Omental fat pad (tissue), 3 donors: ENCODE measurements at regions not wholly inside any gene's neighbourhood (a gene's known extent, or its start where the extent isn't known, plus 50 kb on each side); places are given as distances from the start of the nearest gene placed in this dataset.

Experiments used
- ATAC-seq: fragments of 150-250 bp; one replicate; pipeline ENCODE4 v1.9.1; 2016; ENCODE audit warnings: mild to moderate bottlenecking, moderate library complexity; ENCODE audit not compliant: low FRiP score
- DNase-seq: peaks from one replicate; pipeline ENCODE4 v3.0.0-alpha.2; 2019; ENCODE audit warnings: low spot score
- TF ChIP-seq, protein P1 (sequence below), 3 donors: fragments of 450-650 bp; IDR thresholded peaks; one replicate each; pipeline ENCODE4 v1.5.1; 2016 to 2017; ENCODE audit warnings: antibody characterized with exemption in 3 of 3, mild to moderate bottlenecking in 3 of 3, moderate library complexity in 2 of 3

DNA sequence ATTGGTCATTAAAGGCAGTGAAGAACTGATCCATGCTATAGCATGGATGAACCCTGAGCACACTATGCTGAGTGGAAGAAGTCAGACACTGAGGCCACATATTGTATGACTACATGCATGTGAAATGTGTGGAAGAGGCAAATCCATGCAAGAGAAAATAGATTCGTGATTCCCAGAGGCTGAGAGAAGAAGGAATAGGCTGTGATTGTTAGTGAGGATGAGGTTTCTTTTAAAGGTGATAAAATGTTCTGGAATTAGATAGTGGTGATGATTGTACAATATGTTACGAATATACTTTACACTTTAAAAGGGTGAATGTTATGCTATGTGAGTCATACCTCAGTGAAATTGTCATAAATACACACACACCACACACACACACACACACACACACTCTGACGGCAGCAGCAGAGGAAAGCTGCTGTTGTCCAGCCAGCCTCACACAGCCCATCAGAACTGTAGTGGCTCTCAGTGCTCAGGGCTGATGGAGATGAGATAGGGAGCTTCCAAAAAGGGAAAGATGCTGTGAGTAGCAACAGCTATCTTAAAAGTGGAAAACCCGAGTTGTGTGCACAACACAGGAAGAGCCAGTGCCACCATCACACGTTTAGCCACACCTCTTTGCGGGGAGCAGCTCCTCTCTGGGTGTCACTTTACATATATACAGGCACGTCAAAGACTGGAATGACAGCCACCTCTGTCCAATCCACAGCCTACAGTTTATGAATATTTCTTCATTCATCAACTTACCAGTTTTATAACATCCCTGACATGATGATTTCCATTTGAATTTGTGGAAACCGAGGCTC is 153.0 kb downstream of the SPATA19 start:
- ATAC-seq (no peak), DNase-seq (no peak)
- TF ChIP-seq, protein P1, sequence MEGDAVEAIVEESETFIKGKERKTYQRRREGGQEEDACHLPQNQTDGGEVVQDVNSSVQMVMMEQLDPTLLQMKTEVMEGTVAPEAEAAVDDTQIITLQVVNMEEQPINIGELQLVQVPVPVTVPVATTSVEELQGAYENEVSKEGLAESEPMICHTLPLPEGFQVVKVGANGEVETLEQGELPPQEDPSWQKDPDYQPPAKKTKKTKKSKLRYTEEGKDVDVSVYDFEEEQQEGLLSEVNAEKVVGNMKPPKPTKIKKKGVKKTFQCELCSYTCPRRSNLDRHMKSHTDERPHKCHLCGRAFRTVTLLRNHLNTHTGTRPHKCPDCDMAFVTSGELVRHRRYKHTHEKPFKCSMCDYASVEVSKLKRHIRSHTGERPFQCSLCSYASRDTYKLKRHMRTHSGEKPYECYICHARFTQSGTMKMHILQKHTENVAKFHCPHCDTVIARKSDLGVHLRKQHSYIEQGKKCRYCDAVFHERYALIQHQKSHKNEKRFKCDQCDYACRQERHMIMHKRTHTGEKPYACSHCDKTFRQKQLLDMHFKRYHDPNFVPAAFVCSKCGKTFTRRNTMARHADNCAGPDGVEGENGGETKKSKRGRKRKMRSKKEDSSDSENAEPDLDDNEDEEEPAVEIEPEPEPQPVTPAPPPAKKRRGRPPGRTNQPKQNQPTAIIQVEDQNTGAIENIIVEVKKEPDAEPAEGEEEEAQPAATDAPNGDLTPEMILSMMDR (IDR thresholded peaks at IDR 0.05) = no peak

DNA sequence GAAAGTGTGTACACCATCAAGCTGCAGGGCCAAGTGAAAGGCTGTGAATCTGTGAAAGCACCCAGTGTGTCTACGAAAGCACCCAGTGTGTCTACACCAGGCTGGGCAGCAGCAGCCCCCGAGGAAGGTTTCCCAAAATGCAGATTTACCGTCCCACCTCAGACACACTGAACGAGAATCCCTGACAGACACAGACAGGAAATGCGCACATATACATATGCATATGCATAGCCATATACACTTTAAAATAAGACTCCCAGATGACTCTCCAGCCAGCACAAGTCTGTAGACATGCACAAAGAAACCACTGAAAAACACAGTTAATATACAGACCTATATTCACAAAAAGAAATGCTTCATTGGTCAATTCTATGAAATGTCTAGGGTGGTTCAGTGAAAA is 155.5 kb upstream of the OPCML start:
- ATAC-seq (no peak), DNase-seq (no peak)
- TF ChIP-seq, protein P1 (IDR thresholded peaks at IDR 0.05) = no peak

DNA sequence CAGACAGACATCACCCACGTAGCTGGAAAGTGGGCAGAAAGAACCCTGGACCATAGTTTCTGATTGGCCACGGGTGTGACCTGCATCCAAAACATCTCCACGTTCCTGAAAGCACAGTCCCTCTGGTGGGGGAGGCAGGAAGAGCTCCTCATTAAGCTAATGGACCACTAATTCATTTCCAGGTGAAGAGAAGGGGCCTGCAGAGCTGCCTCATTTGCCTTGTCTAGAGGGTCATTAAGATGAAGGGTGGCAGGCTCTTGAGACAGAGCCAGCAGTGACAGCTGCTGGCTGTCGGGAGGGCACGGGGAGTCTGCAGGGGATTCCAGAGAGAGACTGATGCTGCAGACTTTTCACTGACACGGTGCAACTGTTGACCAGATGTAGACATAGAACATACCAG is 149.6 kb upstream of the OPCML start:
- ATAC-seq = no peak
- TF ChIP-seq, protein P1 (IDR thresholded peaks at IDR 0.05) = no peak
- DNase-seq = no peak

DNA sequence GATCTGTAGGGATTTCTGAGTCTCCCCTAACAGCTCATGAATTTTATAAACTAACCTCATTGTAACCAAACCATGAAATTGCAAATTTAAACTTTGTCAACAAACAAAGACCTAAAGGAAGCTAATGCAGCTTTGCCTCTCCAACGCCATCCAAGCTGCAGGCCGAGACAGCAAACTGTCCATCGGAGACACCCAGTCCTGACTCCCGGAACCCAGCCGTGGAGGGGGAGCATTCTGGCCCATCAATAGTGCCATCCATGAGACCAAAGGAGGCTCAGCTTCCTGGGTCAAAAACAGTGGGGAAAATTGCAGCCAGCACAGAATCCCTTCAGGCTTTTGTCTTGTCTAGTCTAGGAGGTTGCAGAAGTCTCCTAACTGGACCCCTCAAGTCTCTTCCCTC is 147.6 kb upstream of the OPCML start:
- TF ChIP-seq, protein P1 (IDR thresholded peaks at IDR 0.05) = no peak
- DNase-seq = no peak
- no peak for ATAC-seq

DNA sequence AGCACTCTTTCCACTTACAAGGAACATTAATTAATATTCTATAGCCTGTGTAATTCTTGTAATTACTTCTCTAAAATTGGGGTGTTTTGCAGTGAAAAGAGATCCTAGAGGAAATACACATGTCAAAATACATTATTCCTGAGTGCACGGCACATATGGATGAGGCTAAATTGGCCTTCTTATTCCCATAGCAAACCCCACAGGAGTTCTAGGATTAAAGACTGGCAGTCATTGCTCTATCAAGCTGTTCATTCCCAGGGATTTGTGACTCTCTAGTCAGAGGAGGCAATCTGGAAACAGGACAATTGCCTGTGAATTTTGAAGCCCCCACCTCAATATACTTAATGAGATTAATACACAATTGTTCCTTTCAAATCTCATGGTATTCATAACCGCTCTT is 145.9 kb upstream of the OPCML start:
- no peak for ATAC-seq
- TF ChIP-seq, protein P1 (IDR thresholded peaks at IDR 0.05) = no peak
- no peak for DNase-seq

DNA sequence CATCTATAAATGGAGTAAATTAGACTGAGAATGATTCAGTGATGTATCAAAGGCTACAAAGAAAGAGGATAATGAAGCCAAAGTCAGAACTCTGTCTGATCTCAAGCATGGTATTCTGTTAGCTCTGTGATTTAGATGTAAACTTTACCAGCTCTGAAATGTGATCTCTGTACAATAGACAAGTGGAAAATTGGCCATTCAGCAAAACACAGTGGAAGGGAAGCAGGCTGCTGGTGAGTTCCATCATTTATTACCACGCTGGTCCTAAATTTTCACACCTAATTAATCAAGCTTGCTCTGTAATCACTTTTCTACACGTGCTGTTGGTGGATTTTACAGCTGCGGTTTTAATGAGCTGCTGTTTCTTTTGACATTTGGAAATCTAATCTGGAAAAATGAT is 145.1 kb upstream of the OPCML start:
- TF ChIP-seq, protein P1 (IDR thresholded peaks at IDR 0.05) = no peak
- ATAC-seq (no peak), DNase-seq (no peak)

DNA sequence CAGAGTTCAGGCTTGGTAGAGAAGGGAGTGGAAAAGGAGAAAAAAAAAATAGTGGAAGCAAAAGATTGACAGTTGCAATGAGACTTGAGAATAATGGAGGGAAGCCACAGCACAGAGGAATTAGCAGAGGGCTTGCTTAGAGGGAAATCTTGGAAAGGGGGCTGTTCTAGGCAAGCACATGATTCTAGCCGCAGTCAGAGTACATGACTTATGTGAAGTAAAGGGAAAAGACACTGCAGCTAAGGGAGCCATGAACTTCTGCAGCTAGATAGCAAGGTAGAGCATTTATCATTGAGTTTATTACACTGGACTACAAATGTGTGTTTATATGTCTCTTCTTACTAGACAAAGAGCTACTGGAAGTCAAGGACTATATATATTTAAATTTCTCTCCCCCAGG is 144.0 kb upstream of the OPCML start:
- DNase-seq (no peak), ATAC-seq (no peak)
- TF ChIP-seq, protein P1 (IDR thresholded peaks at IDR 0.05) = no peak
